DLD1 (cell line): ENCODE measurements at regions not wholly inside any gene's neighbourhood (a gene's known extent, or its start where the extent isn't known, plus 50 kb on each side); places are given as distances from the start of the nearest gene placed in this dataset.
"Not testable (repeated sequence)": the region's sequence is repeated elsewhere in the genome, so short reads cannot be mapped to it uniquely, and the experiment has no call there.

Experiments used
- in situ Hi-C: cut with HindIII; loops from 2 replicates; pipeline ENCODE4 v1.10.0; 2017; ENCODE audit warnings: low sequenced_read_pairs

- in situ Hi-C loops = no loop called here
These were observed 97.6 kb downstream of the NAV1 start for GRCh38 chr1:201636510-201636971.

DNA sequence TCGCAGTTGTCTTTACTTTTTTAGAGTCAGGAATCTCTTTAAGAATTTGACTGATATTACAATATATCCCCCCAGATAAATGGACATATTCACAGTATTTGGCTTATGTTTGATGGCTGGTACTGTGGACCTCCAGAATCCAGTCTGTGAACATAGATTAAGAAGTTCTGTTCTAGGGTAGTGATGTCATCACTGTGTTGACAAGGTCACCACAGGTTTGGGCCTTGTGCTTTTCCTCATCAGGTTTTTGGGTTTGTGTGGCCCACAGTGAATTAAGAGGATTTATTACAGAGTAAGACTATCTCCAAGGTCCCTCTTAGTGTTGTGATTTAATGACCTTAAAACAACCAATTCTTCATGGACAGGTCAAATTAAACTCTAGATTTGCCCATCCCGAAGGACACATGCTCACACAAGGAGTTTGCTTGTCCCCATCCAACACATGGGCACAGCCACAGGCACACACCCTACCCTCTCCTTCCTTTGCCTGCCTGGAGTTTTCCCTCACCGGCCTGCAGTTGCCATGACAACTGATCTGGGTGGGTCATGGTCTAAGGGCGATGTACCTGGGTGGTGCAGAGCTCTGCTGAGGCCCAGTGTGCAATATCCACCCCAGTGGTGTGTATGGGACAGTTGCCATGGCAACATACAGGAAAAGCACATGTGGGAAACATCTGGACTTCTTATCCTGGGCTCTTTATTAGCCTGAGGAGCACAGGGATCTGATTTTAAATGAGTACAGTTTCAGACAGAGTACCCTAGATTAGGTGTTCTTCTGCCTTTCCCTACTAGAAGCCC, 98.6 kb downstream of the NAV1 start:
- in situ Hi-C loops = no loop called here

DNA sequence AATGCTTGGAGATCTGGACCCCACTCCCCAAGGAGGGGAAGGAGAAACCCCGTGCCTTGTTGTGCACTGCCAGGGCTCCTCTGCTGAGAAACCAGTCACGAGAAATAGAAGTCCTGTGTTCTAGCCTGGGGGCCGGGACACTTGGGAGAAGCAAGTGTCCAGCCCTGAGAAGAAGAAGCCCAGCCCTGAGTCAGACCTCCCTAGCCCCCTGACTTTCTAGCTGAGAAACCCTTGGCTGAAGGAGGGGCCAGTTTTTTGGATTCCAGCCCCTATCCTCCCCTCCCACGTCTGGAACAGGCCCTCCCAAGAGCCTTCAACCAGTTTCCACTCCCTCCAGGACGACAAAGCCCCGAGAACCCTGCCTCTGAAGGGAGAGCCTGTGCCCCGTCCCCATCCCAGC, 100.5 kb downstream of the NAV1 start:
- in situ Hi-C loops = no loop called here

GRCh38 chr1:201639826-201640225, 100.9 kb downstream of the NAV1 start:
- in situ Hi-C loops = no loop called here

- in situ Hi-C loops = no loop called here
These were observed 101.7 kb downstream of the NAV1 start for GRCh38 chr1:201640624-201641023.

DNA sequence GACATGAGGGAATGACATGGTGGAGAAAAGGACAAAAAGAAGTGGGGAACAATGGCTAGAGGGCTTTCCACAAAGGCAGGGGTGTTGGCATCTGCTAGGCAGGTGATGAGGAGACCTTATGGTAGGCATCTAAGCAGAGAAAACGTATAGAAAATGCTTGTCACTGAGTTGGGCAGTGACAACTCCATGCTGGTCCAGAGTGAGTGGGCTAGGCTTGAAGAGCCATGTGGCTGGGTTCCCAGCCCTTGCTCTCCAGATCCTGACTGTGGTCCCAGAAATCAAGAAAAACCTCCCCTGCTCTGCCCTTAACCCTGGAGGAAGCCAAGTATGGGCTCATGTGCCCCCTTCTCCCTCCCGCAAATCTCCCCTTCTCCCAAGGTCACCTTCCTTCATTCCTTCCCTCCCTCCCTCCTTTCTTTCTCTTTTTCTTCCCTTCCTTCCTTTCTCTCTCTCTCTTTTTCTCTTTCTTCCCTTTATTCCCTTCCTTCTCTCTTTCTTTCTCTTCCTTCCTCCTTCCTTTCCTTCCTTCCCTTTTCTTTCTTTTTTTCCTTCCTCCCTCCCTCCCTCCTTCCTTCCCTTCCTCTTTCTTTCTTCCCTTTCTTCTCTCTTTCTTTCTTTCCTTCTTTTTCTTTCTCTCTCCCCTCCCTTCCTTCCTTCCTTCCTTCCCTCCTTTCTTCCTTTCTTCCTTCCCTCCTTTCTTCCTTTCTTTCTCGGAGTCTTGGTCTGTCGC, 102.8 kb downstream of the NAV1 start:
- in situ Hi-C loops = no loop called here

DNA sequence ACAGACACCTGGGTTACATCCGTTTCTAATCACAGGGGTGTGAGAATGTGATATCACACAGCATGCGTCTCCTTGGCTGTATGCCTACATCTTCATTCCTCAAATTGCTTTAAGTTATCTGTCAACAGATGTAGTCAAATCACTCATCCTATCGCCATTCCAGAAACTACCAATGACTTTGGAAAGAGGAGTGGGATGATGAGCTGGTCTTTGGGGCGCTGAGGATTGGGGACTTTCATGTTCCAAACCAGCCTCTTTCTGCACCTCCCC, 104.8 kb downstream of the NAV1 start:
- in situ Hi-C loops = no loop called here

- in situ Hi-C loops = no loop called here
These were observed 105.3 kb downstream of the NAV1 start for GRCh38 chr1:201644197-201644596.

DNA sequence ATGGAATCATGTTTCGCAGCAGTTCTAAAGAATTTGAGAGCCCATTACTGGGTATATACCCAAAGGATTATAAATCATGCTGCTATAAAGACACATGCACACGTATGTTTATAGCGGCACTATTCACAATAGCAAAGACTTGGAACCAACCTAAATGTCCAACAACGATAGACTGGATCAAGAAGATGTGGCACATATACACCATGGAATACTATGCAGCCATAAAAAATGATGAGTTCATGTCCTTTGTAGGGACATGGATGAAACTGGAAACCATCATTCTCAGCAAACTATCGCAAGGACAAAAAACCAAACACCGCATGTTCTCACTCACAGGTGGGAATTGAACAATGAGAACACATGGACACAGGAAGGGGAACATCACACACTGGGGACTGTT, 106.1 kb downstream of the NAV1 start:
- in situ Hi-C loops = not testable (repeated sequence)

DNA sequence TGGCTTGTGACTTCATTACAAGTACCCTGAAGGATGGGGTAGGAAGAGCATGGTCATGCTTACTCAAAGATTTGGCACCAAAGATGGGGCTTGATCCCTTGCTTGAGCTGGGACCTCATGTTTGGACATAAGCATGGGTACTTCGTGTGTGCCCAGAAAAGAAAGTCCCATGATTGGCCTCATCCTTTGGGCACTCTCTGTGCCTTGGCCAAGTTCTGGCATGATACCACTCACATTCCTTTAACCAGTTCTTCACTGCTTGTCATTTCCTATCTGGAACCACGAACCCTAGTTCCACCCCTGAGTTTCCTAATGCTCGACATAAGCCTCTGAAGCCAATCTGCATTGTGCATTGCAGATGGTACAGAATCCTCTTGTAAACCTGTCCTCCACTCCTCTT, 107.0 kb downstream of the NAV1 start:
- in situ Hi-C loops = no loop called here

GRCh38 chr1:201646411-201647022, 107.6 kb downstream of the NAV1 start:
- in situ Hi-C loops = no loop called here

DNA sequence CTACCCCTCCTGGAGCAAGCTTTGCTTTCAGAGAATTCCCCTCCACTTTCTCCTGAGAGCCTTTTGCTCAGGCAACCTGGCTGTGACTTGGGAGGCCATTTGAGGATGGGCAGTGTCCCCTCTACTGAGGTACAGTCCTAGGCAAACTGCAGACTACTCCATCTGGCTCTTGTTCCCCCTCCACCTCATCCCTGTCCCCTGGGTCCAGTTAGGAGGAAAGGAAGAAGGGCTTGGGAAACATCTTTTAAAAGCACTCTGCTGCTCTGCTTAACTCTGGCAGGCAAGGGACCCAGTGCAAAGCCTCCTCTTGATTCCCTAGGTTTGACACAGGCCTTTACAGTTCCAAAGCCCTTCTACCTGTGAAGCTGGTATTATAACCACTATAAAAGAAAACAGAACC, 108.2 kb downstream of the NAV1 start:
- in situ Hi-C loops = no loop called here

DNA sequence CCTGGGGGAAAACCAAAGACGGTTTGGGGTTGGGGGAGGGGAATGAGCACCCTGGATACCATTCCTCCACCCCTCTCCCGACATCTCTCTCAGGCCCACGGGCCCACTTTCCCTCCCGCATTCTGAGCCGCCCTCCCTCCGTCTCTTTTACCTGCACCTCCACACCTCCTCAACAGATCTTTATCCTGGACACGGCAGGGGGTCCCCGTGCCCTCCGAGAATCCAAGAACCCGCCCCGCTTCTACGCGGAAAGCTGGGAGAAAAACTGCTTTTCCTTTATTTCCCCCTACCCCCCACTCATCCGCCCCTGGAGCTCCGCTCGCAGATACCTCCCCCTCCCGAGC, 108.8 kb downstream of the NAV1 start:
- in situ Hi-C loops = no loop called here

- in situ Hi-C loops = no loop called here
These were observed 109.4 kb downstream of the NAV1 start for GRCh38 chr1:201648066-201648906.

- in situ Hi-C loops = no loop called here
These were observed 110.2 kb downstream of the NAV1 start for GRCh38 chr1:201648907-201649721.

DNA sequence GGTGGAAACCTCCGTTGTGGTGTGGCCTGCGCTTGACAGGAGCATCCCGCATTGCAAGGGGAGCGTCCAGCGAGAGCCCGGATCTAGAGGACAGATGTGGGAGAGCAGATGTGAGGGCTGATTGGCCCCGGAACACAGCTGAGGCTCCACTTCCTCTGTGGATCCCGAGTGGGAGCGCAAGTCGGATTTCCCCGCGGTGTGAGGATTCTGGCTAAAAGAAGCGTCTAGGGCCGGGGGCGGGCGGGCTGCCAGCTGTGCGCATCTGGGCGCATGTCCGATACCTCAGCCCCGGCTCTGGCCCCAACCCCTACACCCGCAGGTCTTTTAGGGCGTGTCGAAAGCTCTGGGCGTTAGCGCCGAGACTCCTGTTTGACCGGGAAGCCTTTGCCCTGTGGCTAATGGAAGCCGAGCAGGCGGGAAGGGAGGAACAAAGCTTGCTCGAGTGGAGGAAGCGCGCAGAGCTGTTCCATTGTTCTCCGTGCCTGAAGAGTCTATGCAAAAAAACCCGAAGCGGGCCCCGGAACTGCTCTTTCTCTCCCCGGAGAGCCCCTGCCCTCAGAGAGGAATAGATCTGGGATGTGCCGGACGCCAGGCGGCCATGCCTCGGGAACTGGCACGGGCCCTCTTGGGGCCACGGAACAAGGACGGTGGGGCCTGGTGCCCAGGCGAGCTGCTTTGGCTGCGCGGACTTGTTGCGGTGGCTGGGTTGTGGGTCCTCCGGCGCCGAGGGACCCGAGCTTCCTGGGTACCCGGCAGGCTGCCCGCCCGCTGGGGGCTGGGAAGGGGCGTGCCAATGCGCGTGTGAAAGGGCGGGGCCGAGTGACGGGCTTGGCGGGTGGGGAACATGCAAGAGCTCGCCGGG, 111.1 kb downstream of the NAV1 start:
- in situ Hi-C loops = no loop called here

GRCh38 chr1:201650623-201650933, 111.7 kb downstream of the NAV1 start:
- in situ Hi-C loops = no loop called here

- in situ Hi-C loops = no loop called here
These were observed 113.3 kb downstream of the NAV1 start for GRCh38 chr1:201652181-201652580.

DNA sequence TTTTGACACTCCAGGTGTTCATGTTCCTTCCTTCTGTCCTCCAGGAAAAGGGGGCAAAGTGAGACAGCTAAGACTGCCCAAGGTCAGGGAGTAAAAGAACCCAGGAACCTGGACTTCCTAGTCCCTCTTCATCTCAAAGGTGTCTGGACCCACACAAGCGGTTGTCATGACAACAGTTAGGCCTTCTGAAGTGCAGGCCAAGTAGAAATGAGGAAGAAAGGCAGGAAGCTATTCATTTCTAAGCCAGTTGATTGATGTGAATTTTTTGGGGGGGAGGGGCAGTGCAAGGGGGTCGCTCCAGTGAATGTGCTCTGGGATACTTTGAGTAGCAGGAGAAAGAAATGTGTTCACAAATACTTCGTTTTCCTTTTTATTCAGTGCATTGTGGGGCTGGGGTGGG, 114.3 kb downstream of the NAV1 start:
- in situ Hi-C loops = no loop called here

DNA sequence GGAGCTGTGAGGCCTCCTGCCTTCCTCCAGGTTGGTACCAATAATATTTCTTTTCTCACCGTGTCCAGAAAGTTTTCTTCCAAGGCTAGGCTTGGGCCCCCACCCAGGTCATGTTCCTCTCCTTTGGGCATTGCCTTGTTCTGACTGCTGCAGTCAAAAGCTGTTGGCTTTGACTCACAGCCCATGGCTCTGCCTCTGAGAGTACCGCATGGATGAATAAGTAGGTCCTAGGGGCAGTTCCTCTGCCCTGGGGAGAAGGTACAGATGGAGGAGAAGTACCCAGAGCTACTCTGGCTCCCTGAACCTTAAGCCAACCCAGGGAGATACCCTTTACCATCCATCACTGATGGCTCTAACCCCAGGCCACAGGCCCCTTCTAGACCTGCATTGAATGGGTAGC, 115.0 kb downstream of the NAV1 start:
- in situ Hi-C loops = no loop called here
